Ovary (tissue), 7 donors: ENCODE measurements at regions not wholly inside any gene's neighbourhood (a gene's known extent, or its start where the extent isn't known, plus 50 kb on each side); places are given as distances from the start of the nearest gene placed in this dataset.
"Not testable (repeated sequence)": the region's sequence is repeated elsewhere in the genome, so short reads cannot be mapped to it uniquely, and the experiment has no call there.

ENCODE experiments used
- DNase-seq, 5 donors: peaks; one replicate each; pipeline ENCODE4 v3.0.0-alpha.2; 2019 to 2020
- H3K27ac ChIP-seq, 2 donors: fragments of 200-600 bp; one replicate each; pipeline versions ENCODE4 v1.5.1 to v1.8.0; 2019 to 2022
- H3K27me3 ChIP-seq: fragments of 200-600 bp; one replicate; pipeline ENCODE4 v1.8.0; 2022
- H3K36me3 ChIP-seq: fragments of 200-600 bp; sonication (generic); one replicate; pipeline ENCODE4 v1.5.1; 2019
- H3K4me1 ChIP-seq: one replicate; pipeline ENCODE4 v1.8.1; 2013; ENCODE audit warnings: mild to moderate bottlenecking, moderate library complexity; ENCODE audit not compliant: insufficient read depth
- H3K4me3 ChIP-seq: fragments of 200-600 bp; sonication (generic); one replicate; pipeline ENCODE4 v1.5.1; 2017
- H3K9me3 ChIP-seq, 2 donors: fragments of 200-600 bp in 1 of 2; sonication (generic) in 1 of 2; one replicate each; pipeline versions ENCODE4 v1.5.1 to v1.8.1; 2013 to 2019; ENCODE audit warnings: mild to moderate bottlenecking in 1 of 2, moderate library complexity in 1 of 2
- CTCF ChIP-seq, 3 donors: fragments of 450-650 bp in 2 of 3; fragments of 200-600 bp in 1 of 3; IDR thresholded peaks; one replicate each; pipeline versions ENCODE4 v1.5.1 to v1.8.0; 2016 to 2022; ENCODE audit warnings: antibody characterized with exemption in 3 of 3, mild to moderate bottlenecking in 1 of 3
- EP300 ChIP-seq: sonication (generic); formaldehyde crosslinking; IDR thresholded peaks from one replicate; pipeline ENCODE4 v1.6.1; 2017; ENCODE audit warnings: antibody characterized with exemption
- POLR2A ChIP-seq: fragments of 450-650 bp; IDR thresholded peaks from one replicate; pipeline ENCODE4 v1.6.1; 2017; ENCODE audit warnings: antibody characterized with exemption, mild to moderate bottlenecking, moderate library complexity
- WGBS, 3 donors: extraction: QIAGEN DNeasy Blood & Tissue Kit in 1 of 3; methylation state at CpG; one replicate each; pipeline versions ENCODE4 v1.1.5 to v1.1.7; 2013 to 2017; 5-methylcytosine and 5-hydroxymethylcytosine counted together
- intact Hi-C, 4 donors: fragments of 100-400 bp; cut with DNase I; formaldehyde crosslinking; loops; one replicate each; pipeline versions ENCODE4 v1.11.0 to v1.15.1; 2022 to 2023
- donor health status: DM: no; HTN: no; CAD: no; lungs with moderate emphysema.
- donor health status: DM: no; HTN: no; CAD: no.
- donor health status: Bipolar disorder and iron deficiency.
- donor health status: DM: no; HTN: no; CAD: no.
- donor health status: DM: yes; HTN: yes; CAD: no.

- DNase-seq = no peak
- Histone ChIP-seq H3K27me3 (no peaks in the 10 kb centered on the region), H3K9me3 (no peaks in the 10 kb centered on the region), H3K36me3 (no peaks in the 10 kb centered on the region), H3K4me3 (no peak overlapping the region), H3K27ac (no peak overlapping the region), H3K4me1 (no peaks in the 10 kb centered on the region)
- TF ChIP-seq EP300 = no peak
- TF ChIP-seq POLR2A = no peak
- TF ChIP-seq CTCF (IDR thresholded peaks at IDR 0.05) = no peak
- WGBS, 3 donors = 91 to 97% (median 92%) methylated on average over 3 of the region's 3 CpGs
- intact Hi-C loops = loop anchor here in 1 of 4 donors (10.0 kb wide), 1 partner anchor 65 kb away; no protein-coding TSS in a partner anchor
These were observed 72.3 kb upstream of the NCOA3 start for GRCh38 chr20:47429409-47429808.

GRCh38 chr20:47430862-47431588 lies 70.7 kb upstream of the NCOA3 start:
- Histone ChIP-seq H3K27ac (no peak overlapping the region), H3K9me3 (no peaks in the 10 kb centered on the region), H3K4me1 (no peaks in the 10 kb centered on the region), H3K4me3 (no peak overlapping the region), H3K27me3 (no peaks in the 10 kb centered on the region), H3K36me3 (no peaks in the 10 kb centered on the region)
- TF ChIP-seq CTCF (IDR thresholded peaks at IDR 0.05) = no peak
- TF ChIP-seq EP300 = no peak
- TF ChIP-seq POLR2A = no peak
- intact Hi-C loops = no loop called here
- WGBS, 3 donors = 74 to 87% (median 76%) methylated on average over 5 of the region's 5 CpGs
- DNase-seq = no peak

- Histone ChIP-seq H3K36me3 (no peaks in the 10 kb centered on the region), H3K4me1 (no peaks in the 10 kb centered on the region), H3K9me3 (no peaks in the 10 kb centered on the region), H3K27ac (no peak overlapping the region), H3K27me3 (no peaks in the 10 kb centered on the region), H3K4me3 (no peak overlapping the region)
- WGBS, 3 donors = 56 to 73% (median 62%) methylated on average over 3 of the region's 3 CpGs
- DNase-seq = no peak
- intact Hi-C loops = no loop called here
- TF ChIP-seq EP300 (no peak), CTCF (IDR thresholded peaks at IDR 0.05) (no peak), POLR2A (no peak)
These were observed 68.9 kb upstream of the NCOA3 start for GRCh38 chr20:47432834-47433210.

GRCh38 chr20:47434128-47434779 lies 67.4 kb upstream of the NCOA3 start:
- H3K9me3 ChIP-seq, DNase-seq, H3K4me3 ChIP-seq, H3K27ac ChIP-seq, H3K36me3 ChIP-seq, intact Hi-C loops, H3K27me3 ChIP-seq, H3K4me1 ChIP-seq: not testable (repeated sequence)
- WGBS, 3 donors = 87 to 91% (median 87%) methylated on average over 13 of the region's 13 CpGs
